ENCODE measurements at regions not wholly inside any gene's neighbourhood (a gene's known extent, or its start where the extent isn't known, plus 50 kb on each side); places are given as distances from the start of the nearest gene placed in this dataset.

DNA sequence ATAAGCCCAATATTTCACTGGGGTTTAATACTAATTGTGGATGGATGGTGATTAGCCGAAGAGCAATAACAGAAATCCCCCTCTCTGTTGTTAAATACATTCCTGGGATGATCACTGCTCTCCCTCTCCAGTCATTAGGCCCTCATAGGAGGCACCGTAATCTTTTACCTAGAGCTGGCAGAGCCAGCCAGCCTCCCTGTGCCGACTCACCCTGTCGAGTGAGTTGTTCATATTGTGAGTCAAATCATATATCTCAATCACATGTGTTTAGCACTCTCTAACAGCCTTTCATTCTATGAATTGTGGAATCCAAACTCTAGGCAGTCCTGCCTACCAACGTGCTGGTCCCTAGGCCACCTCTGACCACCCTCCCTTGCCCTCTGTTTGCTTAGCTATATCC, 771.0 kb downstream of the IRX1 start:
- CTCF ChIA-PET, result no interaction called here
- Mint-ChIP-seq H3K27ac (ENCODE audit: unreplicated experiment) (no peak overlapping the region), H3K4me1 (ENCODE audit: low read depth, unreplicated experiment) (no peaks in the 10 kb centered on the region), H3K4me3 (ENCODE audit: low read depth, unreplicated experiment) (no peak overlapping the region), H3K36me3 (ENCODE audit: insufficient read depth, unreplicated experiment) (no peaks in the 10 kb centered on the region), H3K27me3 (ENCODE audit: unreplicated experiment) (no peaks in the 10 kb centered on the region), H3K9me3 (ENCODE audit: low read depth, unreplicated experiment) (peaks cover 3% of the 10 kb centered on the region)
- TF ChIP-seq, protein P1, sequence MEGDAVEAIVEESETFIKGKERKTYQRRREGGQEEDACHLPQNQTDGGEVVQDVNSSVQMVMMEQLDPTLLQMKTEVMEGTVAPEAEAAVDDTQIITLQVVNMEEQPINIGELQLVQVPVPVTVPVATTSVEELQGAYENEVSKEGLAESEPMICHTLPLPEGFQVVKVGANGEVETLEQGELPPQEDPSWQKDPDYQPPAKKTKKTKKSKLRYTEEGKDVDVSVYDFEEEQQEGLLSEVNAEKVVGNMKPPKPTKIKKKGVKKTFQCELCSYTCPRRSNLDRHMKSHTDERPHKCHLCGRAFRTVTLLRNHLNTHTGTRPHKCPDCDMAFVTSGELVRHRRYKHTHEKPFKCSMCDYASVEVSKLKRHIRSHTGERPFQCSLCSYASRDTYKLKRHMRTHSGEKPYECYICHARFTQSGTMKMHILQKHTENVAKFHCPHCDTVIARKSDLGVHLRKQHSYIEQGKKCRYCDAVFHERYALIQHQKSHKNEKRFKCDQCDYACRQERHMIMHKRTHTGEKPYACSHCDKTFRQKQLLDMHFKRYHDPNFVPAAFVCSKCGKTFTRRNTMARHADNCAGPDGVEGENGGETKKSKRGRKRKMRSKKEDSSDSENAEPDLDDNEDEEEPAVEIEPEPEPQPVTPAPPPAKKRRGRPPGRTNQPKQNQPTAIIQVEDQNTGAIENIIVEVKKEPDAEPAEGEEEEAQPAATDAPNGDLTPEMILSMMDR (IDR thresholded peaks at IDR 0.05; ENCODE audit: unreplicated experiment), result no peak
- intact Hi-C loops (cut with micrococcal nuclease; ENCODE audit: unreplicated experiment), result no loop called here
- no TSS peak for BruUV-seq (replicated peaks)
- DNase-seq, result no peak

GRCh38 chr5:4370218-4370617, 769.9 kb upstream of the ADAMTS16 start:
- no TSS peak for BruUV-seq (replicated peaks)
- DNase-seq, result no peak
- CTCF ChIA-PET, result no interaction called here
- Mint-ChIP-seq H3K4me1 (ENCODE audit: low read depth, unreplicated experiment) (no peaks in the 10 kb centered on the region), H3K9me3 (ENCODE audit: low read depth, unreplicated experiment) (peaks cover 2% of the 10 kb centered on the region), H3K36me3 (ENCODE audit: insufficient read depth, unreplicated experiment) (no peaks in the 10 kb centered on the region), H3K27me3 (ENCODE audit: unreplicated experiment) (no peaks in the 10 kb centered on the region), H3K27ac (ENCODE audit: unreplicated experiment) (no peak overlapping the region), H3K4me3 (ENCODE audit: low read depth, unreplicated experiment) (no peak overlapping the region)
- intact Hi-C loops (cut with micrococcal nuclease; ENCODE audit: unreplicated experiment), result no loop called here
- TF ChIP-seq, protein P1 (IDR thresholded peaks at IDR 0.05; ENCODE audit: unreplicated experiment), result no peak

- Mint-ChIP-seq H3K9me3 (ENCODE audit: low read depth, unreplicated experiment) (peaks cover 7% of the 10 kb centered on the region), H3K4me3 (ENCODE audit: low read depth, unreplicated experiment) (no peak overlapping the region), H3K4me1 (ENCODE audit: low read depth, unreplicated experiment) (no peaks in the 10 kb centered on the region), H3K36me3 (ENCODE audit: insufficient read depth, unreplicated experiment) (no peaks in the 10 kb centered on the region), H3K27me3 (ENCODE audit: unreplicated experiment) (no peaks in the 10 kb centered on the region), H3K27ac (ENCODE audit: unreplicated experiment) (no peak overlapping the region)
- intact Hi-C loops (cut with micrococcal nuclease; ENCODE audit: unreplicated experiment), result no loop called here
- TF ChIP-seq, protein P1 (IDR thresholded peaks at IDR 0.05; ENCODE audit: unreplicated experiment), result no peak
- CTCF ChIA-PET, result no interaction called here
- DNase-seq, result no peak
- no TSS peak for BruUV-seq (replicated peaks)
These were observed 767.6 kb upstream of the ADAMTS16 start for GRCh38 chr5:4372481-4372880.

GRCh38 chr5:4373051-4373820, 766.9 kb upstream of the ADAMTS16 start:
- TF ChIP-seq, protein P1 (IDR thresholded peaks at IDR 0.05; ENCODE audit: unreplicated experiment), result no peak
- CTCF ChIA-PET, result no interaction called here

More at GRCh38 chr5:4373051-4373820, 766.9 kb upstream of the ADAMTS16 start:
- DNase-seq, result no peak
- intact Hi-C loops (cut with micrococcal nuclease; ENCODE audit: unreplicated experiment), result no loop called here
- H3K9me3 Mint-ChIP-seq (ENCODE audit: low read depth, unreplicated experiment), result peaks cover 11% of the 10 kb centered on the region
- no peak overlapping the region for H3K4me3 Mint-ChIP-seq (ENCODE audit: low read depth, unreplicated experiment)
- no peak overlapping the region for H3K27ac Mint-ChIP-seq (ENCODE audit: unreplicated experiment)
- BruUV-seq (replicated peaks), result no TSS peak
- no peaks in the 10 kb centered on the region for H3K36me3 Mint-ChIP-seq (ENCODE audit: insufficient read depth, unreplicated experiment)
- H3K4me1 Mint-ChIP-seq (ENCODE audit: low read depth, unreplicated experiment), result no peaks in the 10 kb centered on the region
- H3K27me3 Mint-ChIP-seq (ENCODE audit: unreplicated experiment), result no peaks in the 10 kb centered on the region
